ENCODE measurements at regions not wholly inside any gene's neighbourhood (a gene's known extent, or its start where the extent isn't known, plus 50 kb on each side); places are given as distances from the start of the nearest gene placed in this dataset.

GRCh38 chr1:184212649-184213314 lies 161.3 kb downstream of the TSEN15 start:
- TF ChIP-seq CTCF (IDR thresholded peaks at IDR 0.05): no peak
- no peak for TF ChIP-seq POLR2A (IDR thresholded peaks at IDR 0.05)
- TF ChIP-seq POLR2AphosphoS5 (IDR thresholded peaks at IDR 0.05; ENCODE audit: insufficient read depth in 1 of 2, low read depth in 1 of 2): no peak

Data from vagina (tissue), 2 donors.